ENCODE measurements at regions not wholly inside any gene's neighbourhood (a gene's known extent, or its start where the extent isn't known, plus 50 kb on each side); places are given as distances from the start of the nearest gene placed in this dataset.

DNA sequence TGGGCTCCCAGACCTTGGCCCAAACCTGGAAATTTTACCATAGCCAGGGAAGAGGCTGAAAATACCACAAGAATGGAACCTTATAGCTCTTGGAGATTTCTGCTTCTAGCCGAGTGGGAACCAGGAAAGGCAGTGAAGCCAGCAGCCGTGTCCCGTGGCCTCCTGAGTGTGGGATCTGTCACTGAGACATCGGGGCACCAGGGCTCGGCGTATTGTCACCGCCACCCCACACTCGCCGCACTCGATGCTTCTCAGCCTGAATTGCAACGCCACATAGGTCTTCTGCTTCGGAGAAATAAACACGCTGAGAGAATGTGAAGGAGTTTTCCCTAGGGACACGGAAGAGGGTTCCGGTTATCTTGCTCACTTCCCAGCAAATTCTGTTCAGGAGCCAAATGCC, 61.5 kb downstream of the DLL1 start:
- H3K4me1 Mint-ChIP-seq (ENCODE audit: low read depth) = peaks cover 24% of the 10 kb centered on the region
- TF ChIP-seq, protein P1, sequence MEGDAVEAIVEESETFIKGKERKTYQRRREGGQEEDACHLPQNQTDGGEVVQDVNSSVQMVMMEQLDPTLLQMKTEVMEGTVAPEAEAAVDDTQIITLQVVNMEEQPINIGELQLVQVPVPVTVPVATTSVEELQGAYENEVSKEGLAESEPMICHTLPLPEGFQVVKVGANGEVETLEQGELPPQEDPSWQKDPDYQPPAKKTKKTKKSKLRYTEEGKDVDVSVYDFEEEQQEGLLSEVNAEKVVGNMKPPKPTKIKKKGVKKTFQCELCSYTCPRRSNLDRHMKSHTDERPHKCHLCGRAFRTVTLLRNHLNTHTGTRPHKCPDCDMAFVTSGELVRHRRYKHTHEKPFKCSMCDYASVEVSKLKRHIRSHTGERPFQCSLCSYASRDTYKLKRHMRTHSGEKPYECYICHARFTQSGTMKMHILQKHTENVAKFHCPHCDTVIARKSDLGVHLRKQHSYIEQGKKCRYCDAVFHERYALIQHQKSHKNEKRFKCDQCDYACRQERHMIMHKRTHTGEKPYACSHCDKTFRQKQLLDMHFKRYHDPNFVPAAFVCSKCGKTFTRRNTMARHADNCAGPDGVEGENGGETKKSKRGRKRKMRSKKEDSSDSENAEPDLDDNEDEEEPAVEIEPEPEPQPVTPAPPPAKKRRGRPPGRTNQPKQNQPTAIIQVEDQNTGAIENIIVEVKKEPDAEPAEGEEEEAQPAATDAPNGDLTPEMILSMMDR (IDR thresholded peaks at IDR 0.05; ENCODE audit: unreplicated experiment) = no peak
- H3K4me3 Mint-ChIP-seq (ENCODE audit: low read depth) = no peak overlapping the region
- no peak for DNase-seq (ENCODE audit: low spot score, unreplicated experiment)
- peaks cover 26% of the 10 kb centered on the region for H3K27me3 Mint-ChIP-seq
- H3K36me3 Mint-ChIP-seq (ENCODE audit: insufficient read depth) = no peaks in the 10 kb centered on the region
- no peak overlapping the region for H3K27ac Mint-ChIP-seq
- no peaks in the 10 kb centered on the region for H3K9me3 Mint-ChIP-seq (ENCODE audit: low read depth)

GRCh38 chr6:170228946-170229310, 62.0 kb downstream of the DLL1 start:
- Mint-ChIP-seq H3K27ac (no peak overlapping the region), H3K27me3 (peaks cover 26% of the 10 kb centered on the region), H3K9me3 (ENCODE audit: low read depth) (no peaks in the 10 kb centered on the region), H3K36me3 (ENCODE audit: insufficient read depth) (no peaks in the 10 kb centered on the region), H3K4me1 (ENCODE audit: low read depth) (peaks cover 26% of the 10 kb centered on the region), H3K4me3 (ENCODE audit: low read depth) (no peak overlapping the region)
- TF ChIP-seq, protein P1 (IDR thresholded peaks at IDR 0.05; ENCODE audit: unreplicated experiment) = no peak
- DNase-seq (ENCODE audit: low spot score, unreplicated experiment) = no peak

DNA sequence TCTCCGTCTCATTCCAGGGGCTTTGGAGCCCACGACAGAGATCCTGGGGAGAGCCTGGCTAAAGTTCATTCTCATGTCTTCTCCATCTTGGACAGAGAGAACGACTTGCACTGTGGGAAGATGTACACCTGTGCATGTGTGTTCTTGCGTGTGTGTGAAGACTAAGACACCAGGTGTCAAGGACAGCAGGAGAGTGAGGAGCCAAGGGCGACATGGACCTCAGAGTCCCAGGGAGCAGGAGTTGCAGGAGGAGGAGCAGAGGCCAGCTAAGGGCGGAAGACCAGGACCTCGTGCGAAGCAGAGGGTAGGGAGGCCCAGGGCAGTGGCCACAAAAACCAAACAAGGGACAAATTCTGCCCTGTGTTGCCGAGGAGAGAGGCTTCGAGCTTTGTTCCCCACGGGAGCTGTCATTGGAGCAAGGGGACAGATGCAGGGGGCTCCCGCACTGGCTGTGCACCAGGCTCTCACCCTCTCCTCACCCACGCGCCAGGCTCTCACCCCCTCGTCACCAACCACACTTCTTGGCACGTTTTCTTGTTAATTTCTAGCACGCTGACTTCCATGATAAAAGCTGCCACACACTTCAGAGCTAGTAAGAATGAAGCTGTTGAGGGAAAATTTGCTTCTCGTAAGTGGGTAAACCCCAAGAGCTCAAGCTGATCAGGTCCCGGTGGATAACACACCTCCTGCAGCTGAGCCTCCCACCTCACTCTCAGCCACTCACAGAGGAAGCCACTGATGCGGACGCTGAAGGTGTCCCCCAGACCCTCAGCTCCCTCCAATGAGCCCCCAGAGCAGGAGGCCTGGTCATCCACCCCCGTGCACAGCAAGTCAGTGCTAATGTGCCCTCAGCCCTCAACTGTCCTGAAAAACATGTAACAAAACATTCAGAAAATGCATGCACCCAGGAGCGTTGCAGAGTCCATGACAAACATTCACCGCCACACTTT, 62.6 kb downstream of the DLL1 start:
- no peak for DNase-seq (ENCODE audit: low spot score, unreplicated experiment)
- no peaks in the 10 kb centered on the region for H3K9me3 Mint-ChIP-seq (ENCODE audit: low read depth)
- H3K27ac Mint-ChIP-seq = peak overlapping the region; percentile 44
- peaks cover 29% of the 10 kb centered on the region for H3K4me1 Mint-ChIP-seq (ENCODE audit: low read depth)
- H3K4me3 Mint-ChIP-seq (ENCODE audit: low read depth) = no peak overlapping the region
- peaks cover 26% of the 10 kb centered on the region for H3K27me3 Mint-ChIP-seq
- no peaks in the 10 kb centered on the region for H3K36me3 Mint-ChIP-seq (ENCODE audit: insufficient read depth)
- TF ChIP-seq, protein P1 (IDR thresholded peaks at IDR 0.05; ENCODE audit: unreplicated experiment) = no peak

DNA sequence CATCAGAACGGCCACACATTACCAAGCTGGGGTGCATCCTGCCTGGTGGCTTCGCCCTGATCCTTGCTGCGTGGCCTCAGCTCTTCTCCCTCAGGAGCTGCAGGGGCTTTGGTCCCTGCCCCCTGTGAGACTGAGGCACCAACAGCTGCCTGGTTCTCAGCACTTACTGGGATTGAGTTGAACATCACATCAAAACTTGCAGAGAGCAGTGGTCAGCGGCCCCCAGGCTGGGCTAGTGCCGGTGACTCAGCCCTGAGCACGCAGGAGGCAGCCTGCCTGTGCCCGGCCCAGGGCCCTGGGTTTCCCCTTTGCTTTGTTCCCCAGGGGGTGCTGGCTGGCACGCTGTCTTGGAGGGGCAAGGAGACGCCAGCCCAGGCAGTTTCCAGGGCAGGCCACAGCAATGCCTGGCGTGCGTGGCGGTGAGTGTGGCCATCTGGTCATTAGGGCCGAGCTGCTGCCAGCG, 63.3 kb downstream of the DLL1 start:
- Mint-ChIP-seq H3K4me1 (ENCODE audit: low read depth) (peaks cover 31% of the 10 kb centered on the region), H3K36me3 (ENCODE audit: insufficient read depth) (no peaks in the 10 kb centered on the region), H3K27me3 (peaks cover 26% of the 10 kb centered on the region), H3K9me3 (ENCODE audit: low read depth) (no peaks in the 10 kb centered on the region), H3K4me3 (ENCODE audit: low read depth) (no peak overlapping the region), H3K27ac (no peak overlapping the region)
- TF ChIP-seq, protein P1 (IDR thresholded peaks at IDR 0.05; ENCODE audit: unreplicated experiment) = no peak
- no peak for DNase-seq (ENCODE audit: low spot score, unreplicated experiment)

DNA sequence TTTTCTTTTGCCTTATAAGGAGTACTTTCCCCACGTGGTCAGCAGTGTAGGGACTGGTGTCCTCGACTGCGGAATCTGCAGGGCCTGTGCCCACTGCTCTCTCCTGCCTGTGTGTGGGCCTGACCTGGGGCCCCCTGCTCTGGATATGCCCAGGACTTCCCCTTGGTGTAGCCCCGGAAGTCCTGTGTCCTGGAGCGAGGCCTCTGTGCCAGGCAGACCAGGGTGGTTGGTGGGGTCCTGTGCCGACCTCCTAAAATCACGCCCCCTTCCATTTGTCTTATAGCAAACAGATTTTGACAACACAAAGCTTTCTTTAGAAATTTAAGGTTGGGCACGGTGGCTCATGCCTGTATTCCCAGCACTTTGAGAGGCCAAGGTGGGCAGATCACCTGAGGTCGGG, 64.2 kb downstream of the DLL1 start:
- no peaks in the 10 kb centered on the region for H3K9me3 Mint-ChIP-seq (ENCODE audit: low read depth)
- H3K36me3 Mint-ChIP-seq (ENCODE audit: insufficient read depth) = no peaks in the 10 kb centered on the region
- TF ChIP-seq, protein P1 (IDR thresholded peaks at IDR 0.05; ENCODE audit: unreplicated experiment) = no peak
- peaks cover 31% of the 10 kb centered on the region for H3K4me1 Mint-ChIP-seq (ENCODE audit: low read depth)
- H3K27me3 Mint-ChIP-seq = peaks cover 22% of the 10 kb centered on the region
- DNase-seq (ENCODE audit: low spot score, unreplicated experiment) = no peak
- no peak overlapping the region for H3K27ac Mint-ChIP-seq
- no peak overlapping the region for H3K4me3 Mint-ChIP-seq (ENCODE audit: low read depth)
